ENCODE measurements at regions not wholly inside any gene's neighbourhood (a gene's known extent, or its start where the extent isn't known, plus 50 kb on each side); places are given as distances from the start of the nearest gene placed in this dataset.

- no peak for TF ChIP-seq CTCF (conservative IDR thresholded peaks at IDR 0.05)
- H3K27ac ChIP-seq = no peak overlapping the region
These were observed 71.2 kb upstream of the PELI2 start for GRCh38 chr14:56046996-56047395.

DNA sequence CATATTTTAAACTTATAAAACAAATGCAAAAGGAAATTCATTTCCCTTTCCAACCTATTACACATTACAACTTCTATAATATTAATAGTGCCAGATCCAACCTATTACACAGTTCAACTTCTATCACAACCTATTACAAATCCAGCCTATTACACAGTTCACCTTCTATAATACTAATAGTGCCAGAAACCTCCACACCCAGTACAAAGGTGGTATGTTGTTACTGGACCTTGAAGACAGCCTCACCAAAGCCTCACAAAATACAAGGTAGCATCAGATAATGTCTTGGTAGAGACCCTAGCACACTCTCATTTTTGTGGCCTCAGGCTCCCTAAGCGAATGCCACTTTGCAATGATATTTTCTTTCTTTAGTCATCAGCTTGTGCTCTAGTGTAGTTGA lies 68.7 kb upstream of the PELI2 start:
- H3K27ac ChIP-seq = no peak overlapping the region
- TF ChIP-seq ZFX (IDR thresholded peaks at IDR 0.05) = no peak
- TF ChIP-seq CTCF (conservative IDR thresholded peaks at IDR 0.05) = no peak

DNA sequence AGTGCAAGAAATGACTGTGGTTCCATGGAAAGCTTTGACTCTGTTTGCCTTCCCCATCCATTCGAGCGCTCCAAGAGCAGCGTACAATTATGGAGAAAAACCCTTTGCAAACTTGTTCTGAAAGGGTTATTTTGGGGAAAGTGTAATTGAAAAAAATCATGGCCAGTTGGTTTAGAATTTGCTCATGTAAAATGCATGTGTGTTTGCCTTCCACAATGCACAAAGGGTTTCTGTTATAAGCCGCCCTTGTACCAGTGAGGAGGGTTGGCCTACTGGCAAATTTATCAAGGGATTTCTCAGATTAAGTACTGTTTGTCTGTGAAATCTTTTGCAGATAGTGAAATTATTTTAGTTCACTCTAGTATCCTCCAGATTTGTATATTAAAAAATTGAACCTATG lies 62.7 kb upstream of the PELI2 start:
- H3K27ac ChIP-seq = no peak overlapping the region
- TF ChIP-seq CTCF (conservative IDR thresholded peaks at IDR 0.05) (no peak), ZFX (IDR thresholded peaks at IDR 0.05) (no peak)

- TF ChIP-seq CTCF (conservative IDR thresholded peaks at IDR 0.05) (no peak), ZFX (IDR thresholded peaks at IDR 0.05) (no peak)
- H3K27ac ChIP-seq = no peak overlapping the region; the same call in 1 of the 2 replicates
These were observed 62.2 kb upstream of the PELI2 start for GRCh38 chr14:56056031-56056430.

- H3K27ac ChIP-seq = peak overlapping the region; percentile 24; the same call in 1 of the 2 replicates
- TF ChIP-seq ZFX (IDR thresholded peaks at IDR 0.05) = no peak
- TF ChIP-seq CTCF (conservative IDR thresholded peaks at IDR 0.05) = no peak
These were observed 61.0 kb upstream of the PELI2 start for GRCh38 chr14:56057071-56057741.

DNA sequence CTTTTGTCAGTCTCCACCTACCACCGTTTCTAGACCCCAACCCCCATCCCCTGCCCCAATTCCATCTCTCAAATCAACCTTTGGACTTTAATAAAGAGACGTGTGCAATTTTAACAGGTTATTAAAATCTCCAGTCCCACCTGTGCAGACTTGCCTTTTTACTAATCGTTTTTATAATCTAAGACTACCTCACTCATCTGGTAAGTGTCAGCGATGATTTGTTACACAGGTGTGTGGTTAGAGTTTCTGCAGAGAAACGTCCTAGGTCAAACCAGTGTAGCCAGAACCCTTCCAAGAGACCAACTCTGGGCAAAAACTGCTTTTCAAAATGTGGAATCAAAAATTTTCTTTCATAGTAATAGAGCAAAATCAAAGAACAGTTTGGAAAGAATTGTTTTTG lies 60.4 kb upstream of the PELI2 start:
- peak overlapping the region; percentile 24; the same call in 1 of the 2 replicates for H3K27ac ChIP-seq
- TF ChIP-seq CTCF (conservative IDR thresholded peaks at IDR 0.05) = no peak
- no peak for TF ChIP-seq ZFX (IDR thresholded peaks at IDR 0.05)

- TF ChIP-seq ZFX (IDR thresholded peaks at IDR 0.05) = no peak
- TF ChIP-seq CTCF (conservative IDR thresholded peaks at IDR 0.05) = no peak
- no peak overlapping the region for H3K27ac ChIP-seq
These were observed 59.2 kb upstream of the PELI2 start for GRCh38 chr14:56059054-56059453.
